B cell (primary cell): ENCODE measurements at regions not wholly inside any gene's neighbourhood (a gene's known extent, or its start where the extent isn't known, plus 50 kb on each side); places are given as distances from the start of the nearest gene placed in this dataset.

Experiments
- EZH2 ChIP-seq: IDR thresholded peaks from 2 replicates; pipeline ENCODE4 v1.6.1; 2012; ENCODE audit warnings: borderline replicate concordance, low read depth, mild to moderate bottlenecking, moderate library complexity, low read length; ENCODE audit not compliant: insufficient read depth, poor library complexity, severe bottlenecking
- TF ChIP-seq, protein P1 (sequence below): fragments of 200-600 bp; IDR thresholded peaks from one replicate; pipeline ENCODE4 v1.8.0; 2022; ENCODE audit warnings: antibody characterized with exemption, mild to moderate bottlenecking

DNA sequence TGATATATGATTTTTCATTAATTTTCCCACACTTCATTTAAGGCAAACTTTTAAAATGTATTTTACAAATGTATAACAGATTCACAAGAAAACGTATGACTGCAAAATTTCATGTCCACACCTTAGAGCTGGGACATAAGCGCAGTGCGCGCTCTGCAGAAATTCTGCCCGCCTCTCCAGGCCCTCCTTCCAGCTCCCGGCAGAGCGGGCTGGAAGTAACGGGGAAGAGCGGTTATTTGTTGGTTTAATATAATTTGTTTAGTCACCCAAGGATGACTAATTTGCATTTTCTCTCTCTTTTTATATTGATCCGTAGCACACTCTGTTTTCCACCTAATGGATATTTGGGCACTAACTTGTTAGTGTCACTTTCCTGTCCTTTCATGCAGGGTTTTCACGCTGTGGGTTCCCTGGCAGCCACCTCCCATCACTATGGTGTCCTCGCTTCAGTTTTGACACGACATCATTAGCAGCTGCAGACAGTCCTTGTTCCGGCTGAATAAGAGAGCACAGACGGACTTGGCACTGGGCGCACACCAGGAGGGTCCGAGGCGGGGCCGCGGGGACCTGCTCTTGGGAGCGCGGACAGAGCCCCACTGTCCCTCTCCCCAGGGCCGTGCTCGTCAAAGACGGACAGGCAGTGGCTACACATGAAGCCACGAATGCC lies 129.2 kb upstream of the SEC61G start:
- TF ChIP-seq, protein P1, sequence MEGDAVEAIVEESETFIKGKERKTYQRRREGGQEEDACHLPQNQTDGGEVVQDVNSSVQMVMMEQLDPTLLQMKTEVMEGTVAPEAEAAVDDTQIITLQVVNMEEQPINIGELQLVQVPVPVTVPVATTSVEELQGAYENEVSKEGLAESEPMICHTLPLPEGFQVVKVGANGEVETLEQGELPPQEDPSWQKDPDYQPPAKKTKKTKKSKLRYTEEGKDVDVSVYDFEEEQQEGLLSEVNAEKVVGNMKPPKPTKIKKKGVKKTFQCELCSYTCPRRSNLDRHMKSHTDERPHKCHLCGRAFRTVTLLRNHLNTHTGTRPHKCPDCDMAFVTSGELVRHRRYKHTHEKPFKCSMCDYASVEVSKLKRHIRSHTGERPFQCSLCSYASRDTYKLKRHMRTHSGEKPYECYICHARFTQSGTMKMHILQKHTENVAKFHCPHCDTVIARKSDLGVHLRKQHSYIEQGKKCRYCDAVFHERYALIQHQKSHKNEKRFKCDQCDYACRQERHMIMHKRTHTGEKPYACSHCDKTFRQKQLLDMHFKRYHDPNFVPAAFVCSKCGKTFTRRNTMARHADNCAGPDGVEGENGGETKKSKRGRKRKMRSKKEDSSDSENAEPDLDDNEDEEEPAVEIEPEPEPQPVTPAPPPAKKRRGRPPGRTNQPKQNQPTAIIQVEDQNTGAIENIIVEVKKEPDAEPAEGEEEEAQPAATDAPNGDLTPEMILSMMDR = no peak
- TF ChIP-seq EZH2 = no peak
